ENCODE measurements at regions not wholly inside any gene's neighbourhood (a gene's known extent, or its start where the extent isn't known, plus 50 kb on each side); places are given as distances from the start of the nearest gene placed in this dataset.

GRCh38 chr14:39876916-39877315, 444.7 kb upstream of the FBXO33 start:
- no peak overlapping the region for H3K4me2 ChIP-seq
- H3K9me3 ChIP-seq, result no peaks in the 10 kb centered on the region
- no peaks in the 10 kb centered on the region for H3F3A ChIP-seq (replicated peaks; ENCODE audit: insufficient read depth)
- no peak overlapping the region for H3K9ac ChIP-seq
- ChIA-PET POLR2A (no interaction called here), CTCF (no interaction called here)
- TF ChIP-seq CHD2 (IDR thresholded peaks at IDR 0.05; ENCODE audit: low read length, partially characterized antibody), result no peak
- TF ChIP-seq FOXM1 (IDR thresholded peaks at IDR 0.05; ENCODE audit: low read depth), result no peak
- TF ChIP-seq REST (IDR thresholded peaks at IDR 0.05; ENCODE audit: low read depth, low read length), result no peak
- no peak for TF ChIP-seq FOSL2 (IDR thresholded peaks at IDR 0.05; ENCODE audit: borderline replicate concordance, low read depth)
- TF ChIP-seq YY1 (IDR thresholded peaks at IDR 0.05; ENCODE audit: low read depth), result no peak
- TF ChIP-seq ZBTB33 (IDR thresholded peaks at IDR 0.05; ENCODE audit: borderline replicate concordance, low read depth), result no peak
- TF ChIP-seq NRF1 (IDR thresholded peaks at IDR 0.05; ENCODE audit: low read depth, low read length), result no peak
- TF ChIP-seq IRF3 (IDR thresholded peaks at IDR 0.05; ENCODE audit: low read depth, low read length), result no peak
- no peak for TF ChIP-seq RFX5 (IDR thresholded peaks at IDR 0.05; ENCODE audit: low read length)
- TF ChIP-seq NFIC (IDR thresholded peaks at IDR 0.05; ENCODE audit: borderline replicate concordance), result no peak
- no peak for TF ChIP-seq USF1 (IDR thresholded peaks at IDR 0.05; ENCODE audit: borderline replicate concordance, low read depth)
- no peak for TF ChIP-seq MEF2A (IDR thresholded peaks at IDR 0.05; ENCODE audit: borderline replicate concordance, low read depth)
- no peak for TF ChIP-seq GABPA (IDR thresholded peaks at IDR 0.05; ENCODE audit: low read depth)
- TF ChIP-seq EZH2phosphoT487 (IDR thresholded peaks at IDR 0.05; ENCODE audit: borderline replicate concordance, low read depth), result no peak
- 13% methylated on average over 1 of the region's 1 CpG for WGBS (ENCODE audit: low lambda C conversion rate)
- H4K20me1 ChIP-seq (ENCODE audit: insufficient read depth), result no peaks in the 10 kb centered on the region
- H3K79me2 ChIP-seq (ENCODE audit: insufficient read depth), result no peaks in the 10 kb centered on the region
- H3K4me1 ChIP-seq (ENCODE audit: control insufficient read depth in 1 of 2, insufficient read depth in 2 of 2, low read depth in 1 of 2, low read length in 1 of 2), result no peaks in the 10 kb centered on the region
- no peaks in the 10 kb centered on the region for H3K27me3 ChIP-seq (ENCODE audit: insufficient read depth)
- H3K36me3 ChIP-seq (replicated peaks in 1 of 2; ENCODE audit: control insufficient read depth in 1 of 2, insufficient read depth in 2 of 2, low read length in 1 of 2), result no peaks in the 10 kb centered on the region
- H2AFZ ChIP-seq (ENCODE audit: low read depth), result no peak overlapping the region
- no peak overlapping the region for H3K4me3 ChIP-seq (ENCODE audit: low read depth in 2 of 2, low read length in 1 of 2)
- DNase-seq, result no peak
- no peak overlapping the region for H3K27ac ChIP-seq (ENCODE audit: low read depth in 2 of 2, low read length in 1 of 2)
- H3K9me2 ChIP-seq, result no peaks in the 10 kb centered on the region
